ENCODE measurements at regions not wholly inside any gene's neighbourhood (a gene's known extent, or its start where the extent isn't known, plus 50 kb on each side); places are given as distances from the start of the nearest gene placed in this dataset.

GRCh38 chrX:6693051-6693450 lies 158.1 kb upstream of the VCX3A start:
- DNase-seq (ENCODE audit: low spot score), result no peak
- Histone ChIP-seq H3K9me3 (ENCODE audit: low read depth, low read length, poor library complexity, severe bottlenecking) (no peaks in the 10 kb centered on the region), H3K27me3 (replicated peaks; ENCODE audit: insufficient read depth, low read depth, low read length, poor library complexity) (no peaks in the 10 kb centered on the region), H3K4me3 (ENCODE audit: low read depth, low read length, poor library complexity, severe bottlenecking) (no peak overlapping the region), H3K27ac (ENCODE audit: low read depth, low read length, poor library complexity, severe bottlenecking) (no peak overlapping the region), H3K36me3 (ENCODE audit: insufficient read depth, low read length, poor library complexity, severe bottlenecking) (no peaks in the 10 kb centered on the region), H3K4me1 (ENCODE audit: insufficient read depth, low read length, poor library complexity, severe bottlenecking) (no peaks in the 10 kb centered on the region)
- intact Hi-C loops (cut with micrococcal nuclease; ENCODE audit: unreplicated experiment), result no loop called here
- POLR2A ChIA-PET (ENCODE audit: low non-redundant PET), result no interaction called here
- no peak for TF ChIP-seq CTCF (conservative IDR thresholded peaks at IDR 0.05; ENCODE audit: low read depth, low read length)
- TF ChIP-seq EZH2 (IDR thresholded peaks at IDR 0.05; ENCODE audit: borderline replicate concordance, low read depth, low read length, poor library complexity, severe bottlenecking), result no peak
- no TSS peak for BruUV-seq (replicated peaks)
- CTCF ChIA-PET, result no interaction called here

DNA sequence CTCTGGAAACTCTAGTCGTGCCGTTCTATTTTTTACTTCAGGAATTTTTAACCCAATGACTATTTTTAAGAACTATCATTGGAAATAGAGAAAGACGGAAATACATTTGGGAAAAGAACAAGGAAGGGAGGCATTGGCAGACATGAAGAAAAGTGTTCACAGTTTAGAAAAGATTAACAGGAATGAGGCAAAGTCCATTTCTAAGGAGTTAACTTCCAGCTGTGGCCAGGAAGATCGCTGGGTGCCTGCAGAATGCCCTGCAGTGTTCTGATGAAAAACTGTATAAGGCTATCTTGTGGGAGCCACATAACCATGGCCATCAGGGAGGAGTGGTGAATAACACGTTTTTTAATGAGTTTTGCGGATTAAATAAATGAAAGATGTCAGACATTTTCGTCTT lies 150.6 kb upstream of the VCX3A start:
- DNase-seq (ENCODE audit: low spot score), result no peak
- intact Hi-C loops (cut with micrococcal nuclease; ENCODE audit: unreplicated experiment), result no loop called here
- H3K27me3 ChIP-seq (replicated peaks; ENCODE audit: insufficient read depth, low read depth, low read length, poor library complexity), result no peaks in the 10 kb centered on the region
- no peaks in the 10 kb centered on the region for H3K4me1 ChIP-seq (ENCODE audit: insufficient read depth, low read length, poor library complexity, severe bottlenecking)
- H3K36me3 ChIP-seq (ENCODE audit: insufficient read depth, low read length, poor library complexity, severe bottlenecking), result no peaks in the 10 kb centered on the region
- TF ChIP-seq CTCF (conservative IDR thresholded peaks at IDR 0.05; ENCODE audit: low read depth, low read length), result no peak
- TF ChIP-seq EZH2 (IDR thresholded peaks at IDR 0.05; ENCODE audit: borderline replicate concordance, low read depth, low read length, poor library complexity, severe bottlenecking), result no peak
- ChIA-PET CTCF (no interaction called here), POLR2A (ENCODE audit: low non-redundant PET) (no interaction called here)
- no peak overlapping the region for H3K4me3 ChIP-seq (ENCODE audit: low read depth, low read length, poor library complexity, severe bottlenecking)
- no peak overlapping the region for H3K27ac ChIP-seq (ENCODE audit: low read depth, low read length, poor library complexity, severe bottlenecking)
- BruUV-seq (replicated peaks), result no TSS peak
- H3K9me3 ChIP-seq (ENCODE audit: low read depth, low read length, poor library complexity, severe bottlenecking), result no peaks in the 10 kb centered on the region

DNA sequence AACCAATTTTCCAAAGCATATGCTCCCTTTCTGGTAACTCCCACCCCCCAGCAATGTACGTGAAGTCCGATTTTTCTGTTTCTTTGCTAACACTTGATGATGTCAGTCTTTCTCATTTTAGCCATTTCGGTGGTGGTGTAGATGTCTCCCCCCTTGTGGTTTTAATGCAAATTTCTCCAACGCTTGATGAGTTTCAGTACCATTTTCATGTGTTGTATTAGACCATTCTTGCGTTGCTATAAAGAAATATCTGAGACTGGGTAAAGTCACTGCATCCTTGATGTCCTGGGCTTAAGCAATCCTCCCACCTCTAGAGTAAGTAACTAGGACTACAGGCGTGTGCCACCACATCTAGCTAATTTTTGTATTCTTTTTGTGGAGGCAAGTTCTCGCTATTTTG lies 148.4 kb upstream of the VCX3A start:
- ChIA-PET POLR2A (ENCODE audit: low non-redundant PET) (no interaction called here), CTCF (no interaction called here)
- Histone ChIP-seq H3K27me3 (replicated peaks; ENCODE audit: insufficient read depth, low read depth, low read length, poor library complexity) (no peaks in the 10 kb centered on the region), H3K4me1 (ENCODE audit: insufficient read depth, low read length, poor library complexity, severe bottlenecking) (no peaks in the 10 kb centered on the region), H3K4me3 (ENCODE audit: low read depth, low read length, poor library complexity, severe bottlenecking) (no peak overlapping the region), H3K27ac (ENCODE audit: low read depth, low read length, poor library complexity, severe bottlenecking) (no peak overlapping the region), H3K9me3 (ENCODE audit: low read depth, low read length, poor library complexity, severe bottlenecking) (no peaks in the 10 kb centered on the region), H3K36me3 (ENCODE audit: insufficient read depth, low read length, poor library complexity, severe bottlenecking) (no peaks in the 10 kb centered on the region)
- TF ChIP-seq EZH2 (IDR thresholded peaks at IDR 0.05; ENCODE audit: borderline replicate concordance, low read depth, low read length, poor library complexity, severe bottlenecking), result no peak
- TF ChIP-seq CTCF (conservative IDR thresholded peaks at IDR 0.05; ENCODE audit: low read depth, low read length), result no peak
- intact Hi-C loops (cut with micrococcal nuclease; ENCODE audit: unreplicated experiment), result no loop called here
- no TSS peak for BruUV-seq (replicated peaks)
- no peak for DNase-seq (ENCODE audit: low spot score)
